ENCODE measurements at regions not wholly inside any gene's neighbourhood (a gene's known extent, or its start where the extent isn't known, plus 50 kb on each side); places are given as distances from the start of the nearest gene placed in this dataset.

- Histone ChIP-seq H3K14ac (replicated peaks; ENCODE audit: low read depth, low read length) (no peak overlapping the region), H3K4ac (ENCODE audit: low read depth, low read length) (no peak overlapping the region), H3K56ac (ENCODE audit: extremely low read depth, insufficient read depth, low read length) (no peak overlapping the region), H4K8ac (ENCODE audit: low read depth in 2 of 2, low read length in 2 of 2) (no peak overlapping the region), H3K9me1 (ENCODE audit: insufficient read depth, low read length) (no peaks in the 10 kb centered on the region), H2BK120ac (ENCODE audit: low read depth, low read length) (no peak overlapping the region), H3K27me3 (ENCODE audit: control insufficient read depth, insufficient read depth, low read length) (no peaks in the 10 kb centered on the region), H3K4me2 (ENCODE audit: low read depth, low read length) (no peak overlapping the region), H3K27ac (ENCODE audit: insufficient read depth, low read length) (no peak overlapping the region), H2BK20ac (ENCODE audit: low read depth, low read length) (no peak overlapping the region), H3K9me3 (ENCODE audit: control insufficient read depth, insufficient read depth, low read length) (no peaks in the 10 kb centered on the region), H3K79me1 (ENCODE audit: low read depth in 1 of 2, low read length in 2 of 2) (no peaks in the 10 kb centered on the region), H3K36me3 (ENCODE audit: control insufficient read depth, insufficient read depth, low read length) (no peaks in the 10 kb centered on the region), H4K5ac (ENCODE audit: low read depth, low read length) (no peak overlapping the region), H3K18ac (ENCODE audit: low read depth, low read length) (no peak overlapping the region), H2BK15ac (ENCODE audit: low read depth, low read length) (no peak overlapping the region), H2AFZ (replicated peaks; ENCODE audit: low read length, poor library complexity) (no peak overlapping the region), H3K9ac (ENCODE audit: low read depth, low read length) (no peak overlapping the region), H3K4me3 (ENCODE audit: insufficient read depth, low read depth, low read length) (no peak overlapping the region), H2AK9ac (replicated peaks; ENCODE audit: low read depth, low read length, poor library complexity) (no peak overlapping the region), H4K20me1 (ENCODE audit: insufficient read depth, low read length) (no peaks in the 10 kb centered on the region), H4K91ac (ENCODE audit: insufficient read depth, low read depth, low read length) (no peak overlapping the region), H2BK5ac (ENCODE audit: low read depth, low read length, poor library complexity, severe bottlenecking) (no peak overlapping the region), H2AK5ac (ENCODE audit: low read depth, low read length) (no peak overlapping the region), H3K4me1 (ENCODE audit: control insufficient read depth, insufficient read depth, low read length) (no peaks in the 10 kb centered on the region), H3K23ac (ENCODE audit: low read depth, low read length) (no peak overlapping the region)
- DNase-seq, result no peak
- BruUV-seq (replicated peaks), result no TSS peak
- intact Hi-C loops (cut with micrococcal nuclease), result no loop called here
- no peak for TF ChIP-seq MAFK (IDR thresholded peaks at IDR 0.05; ENCODE audit: low read depth, low read length)
- no peak for TF ChIP-seq BHLHE40 (IDR thresholded peaks at IDR 0.05; ENCODE audit: low read depth, low read length)
- TF ChIP-seq MXI1 (IDR thresholded peaks at IDR 0.05; ENCODE audit: borderline replicate concordance, low read depth, low read length), result no peak
- no peak for TF ChIP-seq USF2 (IDR thresholded peaks at IDR 0.05; ENCODE audit: low read depth, low read length)
- TF ChIP-seq RFX5 (IDR thresholded peaks at IDR 0.05; ENCODE audit: low read depth, low read length), result no peak
- TF ChIP-seq, protein P1, sequence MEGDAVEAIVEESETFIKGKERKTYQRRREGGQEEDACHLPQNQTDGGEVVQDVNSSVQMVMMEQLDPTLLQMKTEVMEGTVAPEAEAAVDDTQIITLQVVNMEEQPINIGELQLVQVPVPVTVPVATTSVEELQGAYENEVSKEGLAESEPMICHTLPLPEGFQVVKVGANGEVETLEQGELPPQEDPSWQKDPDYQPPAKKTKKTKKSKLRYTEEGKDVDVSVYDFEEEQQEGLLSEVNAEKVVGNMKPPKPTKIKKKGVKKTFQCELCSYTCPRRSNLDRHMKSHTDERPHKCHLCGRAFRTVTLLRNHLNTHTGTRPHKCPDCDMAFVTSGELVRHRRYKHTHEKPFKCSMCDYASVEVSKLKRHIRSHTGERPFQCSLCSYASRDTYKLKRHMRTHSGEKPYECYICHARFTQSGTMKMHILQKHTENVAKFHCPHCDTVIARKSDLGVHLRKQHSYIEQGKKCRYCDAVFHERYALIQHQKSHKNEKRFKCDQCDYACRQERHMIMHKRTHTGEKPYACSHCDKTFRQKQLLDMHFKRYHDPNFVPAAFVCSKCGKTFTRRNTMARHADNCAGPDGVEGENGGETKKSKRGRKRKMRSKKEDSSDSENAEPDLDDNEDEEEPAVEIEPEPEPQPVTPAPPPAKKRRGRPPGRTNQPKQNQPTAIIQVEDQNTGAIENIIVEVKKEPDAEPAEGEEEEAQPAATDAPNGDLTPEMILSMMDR (conservative IDR thresholded peaks at IDR 0.05; ENCODE audit: low read depth, low read length), result no peak
- no peak for TF ChIP-seq MAZ (IDR thresholded peaks at IDR 0.05; ENCODE audit: borderline replicate concordance, low read depth, low read length)
- TF ChIP-seq FOS (IDR thresholded peaks at IDR 0.05; ENCODE audit: low read depth, low read length), result no peak
- TF ChIP-seq SMC3 (IDR thresholded peaks at IDR 0.05; ENCODE audit: low read depth, low read length), result no peak
- no peak for TF ChIP-seq CEBPB (IDR thresholded peaks at IDR 0.05; ENCODE audit: low read depth, low read length)
- TF ChIP-seq NFE2L2 (IDR thresholded peaks at IDR 0.05; ENCODE audit: low read depth, low read length), result no peak
- dilution Hi-C loops (cut with HindIII; ENCODE audit: low sequenced_read_pairs, unreplicated experiment), result no loop called here
- ATAC-seq (ENCODE audit: low read depth), result no peak
- ChIA-PET POLR2A (ENCODE audit: unreplicated experiment) (no interaction called here), CTCF (no interaction called here)
- in situ Hi-C loops (cut with MboI; ENCODE audit: low sequenced_read_pairs), result no loop called here
- 71% methylated on average over 2 of the region's 2 CpGs; no CpG with 5 or more reads in 1 of the 2 experiments for WGBS, 2 experiments (ENCODE audit: extremely low coverage in 2 of 2, insufficient read length in 1 of 2)
Measured at GRCh38 chr6:119590066-119590465, 240.5 kb upstream of the MAN1A1 start.

Measured in IMR-90 (cell line).